MCF 10A (cell line): ENCODE measurements at regions not wholly inside any gene's neighbourhood (a gene's known extent, or its start where the extent isn't known, plus 50 kb on each side); places are given as distances from the start of the nearest gene placed in this dataset.

Experiments
- BruUV-seq: library from RNA; stranded (reverse); fragments of 400-500 nt; replicated peaks from 2 replicates; lab custom pipeline; 2021; lab: Mats Ljungman, UMichigan
- CTCF ChIA-PET: fragments of 300-600 bp; sonication (Branson Sonifier 250); formaldehyde crosslinking; extraction: SDS; loops from one replicate; lab custom pipeline; 2021; ENCODE audit warnings: antibody characterized with exemption, inconsistent platforms; lab: Yijun Ruan, JAX
- POLR2A ChIA-PET: fragments of 300-600, 350-650 bp; sonication (Branson Sonifier 250); formaldehyde crosslinking; extraction: SDS; loops from one replicate; lab custom pipeline; 2020; ENCODE audit warnings: antibody characterized with exemption, inconsistent platforms; lab: Yijun Ruan, JAX
- DNase-seq: peaks from one replicate; pipeline ENCODE4 v3.0.0-alpha.2; 2018; ENCODE audit not compliant: unreplicated experiment
- H3K27ac Mint-ChIP-seq: one replicate; pipeline ENCODE4 v1.8.0; 2022; ENCODE audit warnings: mild to moderate bottlenecking, low read depth, mixed read lengths; ENCODE audit not compliant: unreplicated experiment
- H3K27me3 Mint-ChIP-seq: one replicate; pipeline ENCODE4 v1.8.0; 2022; ENCODE audit warnings: mixed read lengths; ENCODE audit not compliant: insufficient read depth, unreplicated experiment
- H3K36me3 Mint-ChIP-seq: one replicate; pipeline ENCODE4 v1.8.0; 2022; ENCODE audit warnings: mild to moderate bottlenecking, moderate library complexity, mixed read lengths; ENCODE audit not compliant: insufficient read depth, unreplicated experiment
- H3K4me1 Mint-ChIP-seq: one replicate; pipeline ENCODE4 v1.8.0; 2022; ENCODE audit warnings: mixed read lengths; ENCODE audit not compliant: insufficient read depth, unreplicated experiment
- H3K4me3 Mint-ChIP-seq: one replicate; pipeline ENCODE4 v1.8.0; 2022; ENCODE audit warnings: mild to moderate bottlenecking, moderate library complexity, mixed read lengths; ENCODE audit not compliant: unreplicated experiment
- H3K9me3 Mint-ChIP-seq: one replicate; pipeline ENCODE4 v1.8.0; 2022; ENCODE audit warnings: mixed read lengths; ENCODE audit not compliant: unreplicated experiment
- CTCF ChIP-seq: fragments of 200-600 bp; IDR thresholded peaks from one replicate; pipeline ENCODE4 v1.8.0; 2022; ENCODE audit warnings: antibody characterized with exemption, mild to moderate bottlenecking; ENCODE audit not compliant: unreplicated experiment
- intact Hi-C: fragments of 100-400 bp; cut with micrococcal nuclease; formaldehyde crosslinking; loops from 2 replicates; pipeline ENCODE4 v1.14.1; 2022

- POLR2A ChIA-PET, result interaction anchor here (0.7 to 1.3 kb wide), 3 partner anchors 114 to 142 kb away, joined by 3 read pairs; no protein-coding TSS in a partner anchor
Measured at GRCh38 chr6:10305790-10306415, 109.0 kb downstream of the TFAP2A start.

GRCh38 chr6:10303608-10304506 is 111.0 kb downstream of the TFAP2A start:
- no peak overlapping the region for H3K27ac Mint-ChIP-seq
- intact Hi-C loops, result no loop called here

More at GRCh38 chr6:10305790-10306415, 109.0 kb downstream of the TFAP2A start:
- intact Hi-C loops, result no loop called here
- CTCF ChIA-PET, result interaction anchor here (0.5 to 0.6 kb wide), 2 partner anchors 67 to 123 kb away, joined by 3 read pairs; no protein-coding TSS in a partner anchor
- Mint-ChIP-seq H3K4me3 (no peak overlapping the region), H3K4me1 (peaks cover 28% of the 10 kb centered on the region), H3K9me3 (no peaks in the 10 kb centered on the region), H3K36me3 (peaks cover 6% of the 10 kb centered on the region), H3K27ac (no peak overlapping the region), H3K27me3 (no peaks in the 10 kb centered on the region)
- no peak for TF ChIP-seq CTCF
- DNase-seq, result no peak
- no TSS peak for BruUV-seq

GRCh38 chr6:10302566-10303235 is 112.2 kb downstream of the TFAP2A start:
- POLR2A ChIA-PET, result interaction anchor here (1.1 to 4.9 kb wide), 2 partner anchors 13 to 138 kb away, joined by 3 to 17 read pairs; no protein-coding TSS in a partner anchor
- Mint-ChIP-seq H3K4me1 (peaks cover 18% of the 10 kb centered on the region), H3K9me3 (no peaks in the 10 kb centered on the region), H3K27me3 (no peaks in the 10 kb centered on the region), H3K36me3 (peaks cover 6% of the 10 kb centered on the region), H3K4me3 (no peak overlapping the region), H3K27ac (no peak overlapping the region)
- CTCF ChIA-PET, result interaction anchor here (0.5 kb wide), 1 partner anchor 171 kb away, joined by 3 read pairs; no protein-coding TSS in a partner anchor
- intact Hi-C loops, result no loop called here
- no peak for DNase-seq
- BruUV-seq, result no TSS peak
- TF ChIP-seq CTCF, result no peak

More at GRCh38 chr6:10303608-10304506, 111.0 kb downstream of the TFAP2A start:
- Mint-ChIP-seq H3K4me1 (peaks cover 18% of the 10 kb centered on the region), H3K27me3 (no peaks in the 10 kb centered on the region), H3K4me3 (no peak overlapping the region), H3K36me3 (peaks cover 6% of the 10 kb centered on the region), H3K9me3 (no peaks in the 10 kb centered on the region)
- POLR2A ChIA-PET, result interaction anchor here (0.6 to 4.9 kb wide), 3 partner anchors 12 to 256 kb away, joined by 3 to 17 read pairs (median 3); no protein-coding TSS in a partner anchor
- BruUV-seq, result no TSS peak
- DNase-seq, result no peak
- CTCF ChIA-PET, result interaction anchor here (0.7 kb wide), 1 partner anchor 783 kb away, joined by 4 read pairs; no protein-coding TSS in a partner anchor
- TF ChIP-seq CTCF, result no peak
